ENCODE measurements at regions not wholly inside any gene's neighbourhood (a gene's known extent, or its start where the extent isn't known, plus 50 kb on each side); places are given as distances from the start of the nearest gene placed in this dataset.

GRCh38 chr3:135751991-135752390 lies 213.5 kb upstream of the PPP2R3A start:
- H3K9ac ChIP-seq (ENCODE audit: low read length) = no peak overlapping the region
- DNase-seq = no peak
- H4K12ac ChIP-seq (ENCODE audit: low read depth, low read length) = no peak overlapping the region
- H3K79me1 ChIP-seq (ENCODE audit: low read length) = no peaks in the 10 kb centered on the region
- no peak overlapping the region for H4K8ac ChIP-seq (ENCODE audit: low read depth, low read length)
- H3K9me3 ChIP-seq (ENCODE audit: insufficient read depth, low read depth, low read length) = no peaks in the 10 kb centered on the region
- H3K27me3 ChIP-seq (ENCODE audit: insufficient read depth, low read length) = no peaks in the 10 kb centered on the region
- no peaks in the 10 kb centered on the region for H3K4me1 ChIP-seq (ENCODE audit: control insufficient read depth in 1 of 2, insufficient read depth in 2 of 2, low read length in 2 of 2)
- WGBS (ENCODE audit: extremely low coverage, insufficient coverage, insufficient read length) = no CpG with 5 or more reads among the region's 4 CpGs
- no peak overlapping the region for H3K4ac ChIP-seq (ENCODE audit: low read depth, low read length)
- H3K4me3 ChIP-seq (ENCODE audit: low read depth, low read length) = no peak overlapping the region
- H2AFZ ChIP-seq (ENCODE audit: insufficient read depth, low read length, poor library complexity) = no peak overlapping the region
- no peak overlapping the region for H4K91ac ChIP-seq (ENCODE audit: low read depth, low read length)
- H3K27ac ChIP-seq (ENCODE audit: low read depth, low read length) = no peak overlapping the region
- no peak overlapping the region for H2BK120ac ChIP-seq (ENCODE audit: insufficient read depth, low read length, poor library complexity)
- H3K79me2 ChIP-seq (ENCODE audit: control insufficient read depth, insufficient read depth, low read length, poor library complexity) = no peaks in the 10 kb centered on the region
- no peaks in the 10 kb centered on the region for H3K36me3 ChIP-seq (ENCODE audit: control insufficient read depth in 1 of 2, insufficient read depth in 2 of 2, low read length in 2 of 2)
- H2BK12ac ChIP-seq (ENCODE audit: low read length) = no peak overlapping the region
- H3K14ac ChIP-seq (ENCODE audit: low read length) = no peak overlapping the region
- no peak overlapping the region for H3K4me2 ChIP-seq (ENCODE audit: low read length)
- H2BK5ac ChIP-seq (ENCODE audit: low read depth, low read length, poor library complexity) = no peak overlapping the region
- H3K18ac ChIP-seq (ENCODE audit: low read length) = no peak overlapping the region
- no peak overlapping the region for H2AK5ac ChIP-seq (ENCODE audit: low read length)
- no peak overlapping the region for H3K23ac ChIP-seq (ENCODE audit: low read length)

- no peak overlapping the region for H2BK5ac ChIP-seq (ENCODE audit: low read depth, low read length, poor library complexity)
- H3K79me2 ChIP-seq (ENCODE audit: control insufficient read depth, insufficient read depth, low read length, poor library complexity) = no peaks in the 10 kb centered on the region
- no peaks in the 10 kb centered on the region for H3K36me3 ChIP-seq (ENCODE audit: control insufficient read depth in 1 of 2, insufficient read depth in 2 of 2, low read length in 2 of 2)
- H3K9me3 ChIP-seq (ENCODE audit: insufficient read depth, low read depth, low read length) = no peaks in the 10 kb centered on the region
- no peak overlapping the region for H4K12ac ChIP-seq (ENCODE audit: low read depth, low read length)
- no peak overlapping the region for H3K18ac ChIP-seq (ENCODE audit: low read length)
- no peak overlapping the region for H3K4me2 ChIP-seq (ENCODE audit: low read length)
- no peak overlapping the region for H3K9ac ChIP-seq (ENCODE audit: low read length)
- peaks cover 0 to 3% of the 10 kb centered on the region in 2 experiments for H3K4me1 ChIP-seq (ENCODE audit: control insufficient read depth in 1 of 2, insufficient read depth in 2 of 2, low read length in 2 of 2)
- no peak overlapping the region for H3K27ac ChIP-seq (ENCODE audit: low read depth, low read length)
- no peak for DNase-seq
- H3K79me1 ChIP-seq (ENCODE audit: low read length) = no peaks in the 10 kb centered on the region
- H2AFZ ChIP-seq (ENCODE audit: insufficient read depth, low read length, poor library complexity) = no peak overlapping the region
- no peak overlapping the region for H4K8ac ChIP-seq (ENCODE audit: low read depth, low read length)
- H3K27me3 ChIP-seq (ENCODE audit: insufficient read depth, low read length) = no peaks in the 10 kb centered on the region
- no peak overlapping the region for H3K4me3 ChIP-seq (ENCODE audit: low read depth, low read length)
- H3K14ac ChIP-seq (ENCODE audit: low read length) = no peak overlapping the region
- no CpG with 5 or more reads among the region's 2 CpGs for WGBS (ENCODE audit: extremely low coverage, insufficient coverage, insufficient read length)
- no peak overlapping the region for H3K4ac ChIP-seq (ENCODE audit: low read depth, low read length)
- no peak overlapping the region for H2AK5ac ChIP-seq (ENCODE audit: low read length)
- no peak overlapping the region for H3K23ac ChIP-seq (ENCODE audit: low read length)
- no peak overlapping the region for H2BK120ac ChIP-seq (ENCODE audit: insufficient read depth, low read length, poor library complexity)
- no peak overlapping the region for H4K91ac ChIP-seq (ENCODE audit: low read depth, low read length)
- no peak overlapping the region for H2BK12ac ChIP-seq (ENCODE audit: low read length)
Measured at GRCh38 chr3:135752851-135753250, 212.7 kb upstream of the PPP2R3A start.

- no peaks in the 10 kb centered on the region for H3K79me1 ChIP-seq (ENCODE audit: low read length)
- no peak overlapping the region for H3K23ac ChIP-seq (ENCODE audit: low read length)
Measured at GRCh38 chr3:135753506-135753905, 212.0 kb upstream of the PPP2R3A start.

GRCh38 chr3:135755330-135756105 lies 210.0 kb upstream of the PPP2R3A start:
- no peak overlapping the region for H2BK120ac ChIP-seq (ENCODE audit: insufficient read depth, low read length, poor library complexity)
- no peak overlapping the region for H3K4me3 ChIP-seq (ENCODE audit: low read depth, low read length)
- no CpG with 5 or more reads among the region's 2 CpGs for WGBS (ENCODE audit: extremely low coverage, insufficient coverage, insufficient read length)
- H3K4me2 ChIP-seq (ENCODE audit: low read length) = no peak overlapping the region
- no peak overlapping the region for H2AK5ac ChIP-seq (ENCODE audit: low read length)
- no peak overlapping the region for H4K12ac ChIP-seq (ENCODE audit: low read depth, low read length)
- H3K23ac ChIP-seq (ENCODE audit: low read length) = no peak overlapping the region
- H3K79me1 ChIP-seq (ENCODE audit: low read length) = no peaks in the 10 kb centered on the region
- H3K36me3 ChIP-seq (ENCODE audit: control insufficient read depth in 1 of 2, insufficient read depth in 2 of 2, low read length in 2 of 2) = no peaks in the 10 kb centered on the region
- no peak overlapping the region for H3K18ac ChIP-seq (ENCODE audit: low read length)
- H3K4me1 ChIP-seq (ENCODE audit: control insufficient read depth in 1 of 2, insufficient read depth in 2 of 2, low read length in 2 of 2) = peaks cover 0 to 3% of the 10 kb centered on the region in 2 experiments
- H3K4ac ChIP-seq (ENCODE audit: low read depth, low read length) = no peak overlapping the region
- no peaks in the 10 kb centered on the region for H3K9me3 ChIP-seq (ENCODE audit: insufficient read depth, low read depth, low read length)
- no peak overlapping the region for H4K91ac ChIP-seq (ENCODE audit: low read depth, low read length)
- H2BK12ac ChIP-seq (ENCODE audit: low read length) = no peak overlapping the region
- H2BK5ac ChIP-seq (ENCODE audit: low read depth, low read length, poor library complexity) = no peak overlapping the region
- H2AFZ ChIP-seq (ENCODE audit: insufficient read depth, low read length, poor library complexity) = no peak overlapping the region
- no peak overlapping the region for H4K8ac ChIP-seq (ENCODE audit: low read depth, low read length)
- H3K14ac ChIP-seq (ENCODE audit: low read length) = no peak overlapping the region
- DNase-seq = no peak
- no peak overlapping the region for H3K9ac ChIP-seq (ENCODE audit: low read length)
- H3K27ac ChIP-seq (ENCODE audit: low read depth, low read length) = no peak overlapping the region
- H3K79me2 ChIP-seq (ENCODE audit: control insufficient read depth, insufficient read depth, low read length, poor library complexity) = no peaks in the 10 kb centered on the region
- no peaks in the 10 kb centered on the region for H3K27me3 ChIP-seq (ENCODE audit: insufficient read depth, low read length)

More at GRCh38 chr3:135753506-135753905, 212.0 kb upstream of the PPP2R3A start:
- H2BK120ac ChIP-seq (ENCODE audit: insufficient read depth, low read length, poor library complexity) = no peak overlapping the region
- H4K91ac ChIP-seq (ENCODE audit: low read depth, low read length) = no peak overlapping the region
- H3K4me1 ChIP-seq (ENCODE audit: control insufficient read depth in 1 of 2, insufficient read depth in 2 of 2, low read length in 2 of 2) = peaks cover 0 to 3% of the 10 kb centered on the region in 2 experiments
- H4K8ac ChIP-seq (ENCODE audit: low read depth, low read length) = no peak overlapping the region
- no peak overlapping the region for H2BK12ac ChIP-seq (ENCODE audit: low read length)
- no peaks in the 10 kb centered on the region for H3K79me2 ChIP-seq (ENCODE audit: control insufficient read depth, insufficient read depth, low read length, poor library complexity)
- H3K18ac ChIP-seq (ENCODE audit: low read length) = no peak overlapping the region
- no peaks in the 10 kb centered on the region for H3K27me3 ChIP-seq (ENCODE audit: insufficient read depth, low read length)
- H3K4me3 ChIP-seq (ENCODE audit: low read depth, low read length) = no peak overlapping the region
- no peaks in the 10 kb centered on the region for H3K9me3 ChIP-seq (ENCODE audit: insufficient read depth, low read depth, low read length)
- no peak overlapping the region for H3K14ac ChIP-seq (ENCODE audit: low read length)
- no peak overlapping the region for H3K4ac ChIP-seq (ENCODE audit: low read depth, low read length)
- H3K4me2 ChIP-seq (ENCODE audit: low read length) = no peak overlapping the region
- no CpG with 5 or more reads among the region's 7 CpGs for WGBS (ENCODE audit: extremely low coverage, insufficient coverage, insufficient read length)
- H3K27ac ChIP-seq (ENCODE audit: low read depth, low read length) = no peak overlapping the region
- no peak overlapping the region for H3K9ac ChIP-seq (ENCODE audit: low read length)
- H2AFZ ChIP-seq (ENCODE audit: insufficient read depth, low read length, poor library complexity) = no peak overlapping the region
- H4K12ac ChIP-seq (ENCODE audit: low read depth, low read length) = no peak overlapping the region
- H2BK5ac ChIP-seq (ENCODE audit: low read depth, low read length, poor library complexity) = no peak overlapping the region
- H3K36me3 ChIP-seq (ENCODE audit: control insufficient read depth in 1 of 2, insufficient read depth in 2 of 2, low read length in 2 of 2) = no peaks in the 10 kb centered on the region
- DNase-seq = no peak
- H2AK5ac ChIP-seq (ENCODE audit: low read length) = no peak overlapping the region

Measured in trophoblast cell (in vitro differentiated cells and primary cell).